ENCODE measurements at regions not wholly inside any gene's neighbourhood (a gene's known extent, or its start where the extent isn't known, plus 50 kb on each side); places are given as distances from the start of the nearest gene placed in this dataset.

GRCh38 chr6:130748041-130748440, 79.2 kb upstream of the SMLR1 start:
- no peak for DNase-seq (ENCODE audit: low read depth)

GRCh38 chr6:130749402-130749801, 77.8 kb upstream of the SMLR1 start:
- DNase-seq (ENCODE audit: low read depth) = no peak
- TF ChIP-seq CTCF (IDR thresholded peaks at IDR 0.05; ENCODE audit: insufficient read depth, low read depth, low read length) = no peak
- H3K4me3 ChIP-seq (ENCODE audit: low read depth, low read length) = no peak overlapping the region

More at GRCh38 chr6:130748041-130748440, 79.2 kb upstream of the SMLR1 start:
- no peak overlapping the region for H3K4me3 ChIP-seq (ENCODE audit: low read depth, low read length)
- TF ChIP-seq CTCF (IDR thresholded peaks at IDR 0.05; ENCODE audit: insufficient read depth, low read depth, low read length) = no peak

GRCh38 chr6:130752267-130752666, 74.9 kb upstream of the SMLR1 start:
- TF ChIP-seq CTCF (IDR thresholded peaks at IDR 0.05; ENCODE audit: insufficient read depth, low read depth, low read length) = no peak
- H3K4me3 ChIP-seq (ENCODE audit: low read depth, low read length) = no peak overlapping the region
- peak; percentile 69 for DNase-seq (ENCODE audit: low read depth)

- H3K4me3 ChIP-seq (ENCODE audit: low read depth, low read length) = no peak overlapping the region
- no peak for DNase-seq (ENCODE audit: low read depth)
- TF ChIP-seq CTCF (IDR thresholded peaks at IDR 0.05; ENCODE audit: insufficient read depth, low read depth, low read length) = no peak
Measured at GRCh38 chr6:130754786-130755367, 72.3 kb upstream of the SMLR1 start.

- no peak for TF ChIP-seq CTCF (IDR thresholded peaks at IDR 0.05; ENCODE audit: insufficient read depth, low read depth, low read length)
- DNase-seq (ENCODE audit: low read depth) = no peak
Measured at GRCh38 chr6:130755368-130756034, 71.7 kb upstream of the SMLR1 start.

GRCh38 chr6:130756824-130757223, 70.4 kb upstream of the SMLR1 start:
- no peak overlapping the region for H3K4me3 ChIP-seq (ENCODE audit: low read depth, low read length)
- TF ChIP-seq CTCF (IDR thresholded peaks at IDR 0.05; ENCODE audit: insufficient read depth, low read depth, low read length) = no peak
- DNase-seq (ENCODE audit: low read depth) = no peak

More at GRCh38 chr6:130755368-130756034, 71.7 kb upstream of the SMLR1 start:
- no peak overlapping the region for H3K4me3 ChIP-seq (ENCODE audit: low read depth, low read length)
